CD14-positive monocyte (primary cell): ENCODE measurements at regions not wholly inside any gene's neighbourhood (a gene's known extent, or its start where the extent isn't known, plus 50 kb on each side); places are given as distances from the start of the nearest gene placed in this dataset.

ENCODE experiments used
- DNase-seq, 3 donors: peaks; one replicate each; pipeline ENCODE4 v3.0.0-alpha.2; 2011 to 2022
- H2AFZ ChIP-seq: 2 replicates; pipeline ENCODE4 v1.6.0; 2012; ENCODE audit warnings: mild to moderate bottlenecking, low read depth, low read length, inconsistent platforms; ENCODE audit not compliant: insufficient read depth, poor library complexity, severe bottlenecking
- H3K27ac ChIP-seq, 2 donors: 1 replicate in 1 of 2; 2 replicates in 1 of 2; pipeline ENCODE4 v1.5.1; 2012 to 2013; ENCODE audit warnings: low read length in 2 of 2, control low read depth in 1 of 2, inconsistent platforms in 1 of 2, low read depth in 1 of 2, mild to moderate bottlenecking in 1 of 2
- H3K27me3 ChIP-seq, 2 donors: one replicate each; pipeline versions ENCODE4 v1.6.0 to v1.6.1; 2011 to 2013; ENCODE audit warnings: low read length in 2 of 2; ENCODE audit not compliant: control insufficient read depth in 2 of 2, insufficient read depth in 2 of 2
- H3K36me3 ChIP-seq, 2 donors: replicated peaks in 1 of 2; 1 replicate in 1 of 2; 2 replicates in 1 of 2; pipeline versions ENCODE4 v1.5.1 to v1.6.1; 2012 to 2013; ENCODE audit warnings: low read length in 2 of 2, control low read depth in 1 of 2, inconsistent platforms in 1 of 2, mild to moderate bottlenecking in 1 of 2; ENCODE audit not compliant: insufficient read depth in 2 of 2, control insufficient read depth in 1 of 2
- H3K4me1 ChIP-seq, 2 donors: 1 replicate in 1 of 2; 2 replicates in 1 of 2; pipeline versions ENCODE4 v1.5.1 to v1.6.1; 2012 to 2013; ENCODE audit warnings: low read length in 2 of 2, control low read depth in 1 of 2, inconsistent platforms in 1 of 2, mild to moderate bottlenecking in 1 of 2, moderate library complexity in 1 of 2; ENCODE audit not compliant: insufficient read depth in 2 of 2, control insufficient read depth in 1 of 2
- H3K4me2 ChIP-seq: replicated peaks from 2 replicates; pipeline ENCODE3; 2012; ENCODE audit warnings: low read length, moderate library complexity, mild to moderate bottlenecking; ENCODE audit not compliant: poor library complexity, severe bottlenecking; ENCODE audit errors: extremely low read depth
- H3K4me3 ChIP-seq, 3 experiments: fragments of 200-600 bp in 1 of 3; sonication (generic) in 1 of 3; replicated peaks in 1 of 3; 1 replicate in 2 of 3; 2 replicates in 1 of 3; pipeline ENCODE4 v1.5.1; 2011 to 2013; ENCODE audit warnings: low read length in 3 of 3, mild to moderate bottlenecking in 3 of 3, control low read depth in 2 of 3, low read depth in 2 of 3, inconsistent platforms in 1 of 3, moderate library complexity in 1 of 3
- H3K79me2 ChIP-seq: 2 replicates; pipeline ENCODE4 v1.6.0; 2012; ENCODE audit warnings: mild to moderate bottlenecking, control low read depth, inconsistent platforms, low read length, moderate library complexity; ENCODE audit not compliant: insufficient read depth
- H3K9ac ChIP-seq: 2 replicates; pipeline ENCODE4 v1.6.0; 2017; ENCODE audit warnings: low read length, mild to moderate bottlenecking; ENCODE audit not compliant: insufficient read depth, poor library complexity, severe bottlenecking
- H3K9me3 ChIP-seq, 2 donors: replicated peaks in 1 of 2; 1 replicate in 1 of 2; 2 replicates in 1 of 2; pipeline versions ENCODE4 v1.5.1 to v1.6.1; 2012 to 2013; ENCODE audit warnings: low read length in 2 of 2, control low read depth in 1 of 2; ENCODE audit not compliant: control insufficient read depth in 1 of 2, insufficient read depth in 1 of 2
- H4K20me1 ChIP-seq: 2 replicates; pipeline ENCODE4 v1.6.0; 2012; ENCODE audit warnings: mild to moderate bottlenecking, low read length, control low read depth, moderate library complexity; ENCODE audit not compliant: insufficient read depth
- H3K27ac Mint-ChIP-seq, 7 donors: one replicate each; pipeline ENCODE4 v1.8.0; 2020; ENCODE audit warnings: mild to moderate bottlenecking in 7 of 7, mixed read lengths in 7 of 7, moderate library complexity in 6 of 7, inconsistent platforms in 2 of 7
- H3K27me3 Mint-ChIP-seq, 3 donors: one replicate each; pipeline ENCODE4 v1.8.0; 2021 to 2022; ENCODE audit warnings: low read depth in 3 of 3, mild to moderate bottlenecking in 3 of 3, mixed read lengths in 3 of 3, moderate library complexity in 3 of 3, inconsistent platforms in 1 of 3
- H3K36me3 Mint-ChIP-seq, 2 donors: one replicate each; pipeline ENCODE4 v1.8.0; 2020; ENCODE audit warnings: mixed read lengths in 2 of 2, inconsistent platforms in 1 of 2, mild to moderate bottlenecking in 1 of 2
- H3K4me1 Mint-ChIP-seq: one replicate; pipeline ENCODE4 v1.8.0; 2020; ENCODE audit warnings: mild to moderate bottlenecking, mixed read lengths
- H3K4me3 Mint-ChIP-seq, 2 donors: one replicate each; pipeline ENCODE4 v1.8.0; 2020; ENCODE audit warnings: mild to moderate bottlenecking in 2 of 2, mixed read lengths in 2 of 2, moderate library complexity in 1 of 2
- H3K9me3 Mint-ChIP-seq, 7 donors: one replicate each; pipeline ENCODE4 v1.8.0; 2020 to 2022; ENCODE audit warnings: mixed read lengths in 7 of 7, mild to moderate bottlenecking in 6 of 7, moderate library complexity in 6 of 7, inconsistent platforms in 2 of 7
- CTCF ChIP-seq: fragments of 200-600 bp; IDR thresholded peaks from one replicate; pipeline ENCODE4 v1.8.0; 2022; ENCODE audit warnings: antibody characterized with exemption, mild to moderate bottlenecking
- WGBS: methylation state at CpG from one replicate; pipeline ENCODE4 v1.1.5; 2013; ENCODE audit warnings: missing lambda C conversion rate; ENCODE audit not compliant: insufficient coverage; 5-methylcytosine and 5-hydroxymethylcytosine counted together
- intact Hi-C, 2 donors: fragments of 100-400 bp; cut with micrococcal nuclease; formaldehyde crosslinking; loops; one replicate each; pipeline versions ENCODE4 v1.15.0 to v1.15.1; 2023

- Histone ChIP-seq H3K27ac (no peak overlapping the region), H3K79me2 (no peaks in the 10 kb centered on the region), H3K36me3 (no peaks in the 10 kb centered on the region), H3K27me3 (no peaks in the 10 kb centered on the region), H3K4me1 (no peaks in the 10 kb centered on the region), H4K20me1 (no peaks in the 10 kb centered on the region), H3K4me3 (no peak overlapping the region), H3K4me2 (no peak overlapping the region), H3K9ac (no peak overlapping the region), H3K9me3 (peaks cover 0 to 3% of the 10 kb centered on the region in 2 donors), H2AFZ (no peak overlapping the region)
- TF ChIP-seq CTCF = no peak
- Mint-ChIP-seq H3K4me1 (no peaks in the 10 kb centered on the region), H3K36me3 (no peaks in the 10 kb centered on the region), H3K4me3 (no peak overlapping the region), H3K9me3 (peaks cover 0 to 6% (median 0%) of the 10 kb centered on the region in 7 donors), H3K27ac (no peak overlapping the region), H3K27me3 (no peaks in the 10 kb centered on the region)
- intact Hi-C loops = no loop called here
- 79% methylated on average over 5 of the region's 8 CpGs for WGBS
- no peak for DNase-seq
Measured at GRCh38 chr2:4869154-4869553, 823.0 kb upstream of the SOX11 start.

- no peak for TF ChIP-seq CTCF
- Mint-ChIP-seq H3K36me3 (no peaks in the 10 kb centered on the region), H3K4me3 (no peak overlapping the region), H3K27ac (no peak overlapping the region), H3K27me3 (no peaks in the 10 kb centered on the region), H3K9me3 (peaks cover 0 to 6% (median 3%) of the 10 kb centered on the region in 7 donors), H3K4me1 (no peaks in the 10 kb centered on the region)
- intact Hi-C loops = no loop called here
- peaks cover 3 to 13% of the 10 kb centered on the region in 2 donors for H3K9me3 ChIP-seq
- no peak overlapping the region for H3K4me2 ChIP-seq
- WGBS = 77% methylated on average over 4 of the region's 6 CpGs
- H2AFZ ChIP-seq = no peak overlapping the region
- no peaks in the 10 kb centered on the region for H3K4me1 ChIP-seq
- no peak overlapping the region for H3K4me3 ChIP-seq
- no peak overlapping the region for H3K27ac ChIP-seq
- H3K36me3 ChIP-seq = no peaks in the 10 kb centered on the region
- no peaks in the 10 kb centered on the region for H4K20me1 ChIP-seq
- no peak overlapping the region for H3K9ac ChIP-seq
- no peaks in the 10 kb centered on the region for H3K79me2 ChIP-seq
- H3K27me3 ChIP-seq = no peaks in the 10 kb centered on the region
- no peak for DNase-seq
Measured at GRCh38 chr2:4873364-4873763, 818.8 kb upstream of the SOX11 start.
